HepG2 (cell line): ENCODE measurements at regions not wholly inside any gene's neighbourhood (a gene's known extent, or its start where the extent isn't known, plus 50 kb on each side); places are given as distances from the start of the nearest gene placed in this dataset.

Source experiments
- ATAC-seq: fragments of 200-7000 bp; cut with Tn5 transposase; 3 replicates; pipeline ENCODE4 v1.9.1; 2020; ENCODE audit warnings: mild to moderate bottlenecking, moderate library complexity
- BruUV-seq: library from RNA; stranded (reverse); fragments of 400-500 nt; replicated peaks from 2 replicates; lab custom pipeline; 2021; lab: Mats Ljungman, UMichigan
- CTCF ChIA-PET: fragments of 300-600 bp; formaldehyde crosslinking; extraction: SDS; loops from one replicate; lab custom pipeline; 2021; ENCODE audit warnings: low total read pairs, inconsistent platforms, low intra/inter-chr PET ratio; lab: Yijun Ruan, JAX
- POLR2A ChIA-PET: fragments of 350-600 bp; sonication (Branson Sonifier 250); formaldehyde crosslinking; loops from one replicate; lab custom pipeline; 2020; ENCODE audit warnings: antibody characterized with exemption, inconsistent platforms; lab: Yijun Ruan, JAX
- DNase-seq: peaks from one replicate; pipeline ENCODE4 v3.0.0-alpha.2; 2015; ENCODE audit warnings: low spot score
- FAIRE-seq: peaks from 3 replicates; lab custom pipeline; 2011; peaks lifted over from hg19 to GRCh38; lab: Jason Lieb, UNC
- H2AFZ ChIP-seq: one replicate; pipeline ENCODE4 v1.6.1; 2011; ENCODE audit warnings: low read length, inconsistent platforms
- H3K27ac ChIP-seq: fragments of 300-600 bp; 3 replicates; pipeline ENCODE4 v1.8.0; 2011; ENCODE audit warnings: mixed run types, mild to moderate bottlenecking, mixed read lengths, low read length, inconsistent platforms; ENCODE audit not compliant: insufficient read depth; ENCODE audit errors: extremely low read length
- H3K27me3 ChIP-seq, 2 experiments: fragments of 200-600 bp in 1 of 2; 2 replicates in 1 of 2; 3 replicates in 1 of 2; pipeline versions ENCODE4 v1.6.0 to v1.8.0; 2011; ENCODE audit warnings: low read length in 2 of 2, mild to moderate bottlenecking in 2 of 2, moderate library complexity in 2 of 2, inconsistent platforms in 1 of 2; ENCODE audit not compliant: insufficient read depth in 2 of 2, control insufficient read depth in 1 of 2
- H3K36me3 ChIP-seq, 2 experiments: fragments of 200-600 bp in 1 of 2; replicated peaks in 1 of 2; 2 replicates in 1 of 2; 3 replicates in 1 of 2; pipeline versions ENCODE4 v1.5.1 to v1.8.0; 2011; ENCODE audit warnings: low read length in 2 of 2, inconsistent platforms in 1 of 2; ENCODE audit not compliant: insufficient read depth in 2 of 2, control insufficient read depth in 1 of 2
- H3K4me1 ChIP-seq: 2 replicates; pipeline ENCODE4 v1.5.1; 2012; ENCODE audit warnings: low read length, inconsistent platforms; ENCODE audit not compliant: insufficient read depth
- H3K4me2 ChIP-seq: 2 replicates; pipeline ENCODE4 v1.6.0; 2011; ENCODE audit warnings: low read depth, low read length, inconsistent platforms
- H3K4me3 ChIP-seq, 3 experiments: fragments of 200-600 bp in 1 of 3; sonication (generic), shearing (Covaris generic) in 1 of 3; replicated peaks in 1 of 3; 2 replicates each; pipeline ENCODE4 v1.5.1; 2011 to 2016; ENCODE audit warnings: low read length in 3 of 3, inconsistent platforms in 2 of 3, low read depth in 2 of 3, mild to moderate bottlenecking in 2 of 3, control low read depth in 1 of 3, mixed read lengths in 1 of 3; ENCODE audit not compliant: insufficient read depth in 1 of 3
- H3K79me2 ChIP-seq: one replicate; pipeline ENCODE4 v1.6.1; 2011; ENCODE audit warnings: low read length, inconsistent platforms; ENCODE audit not compliant: insufficient read depth
- H3K9ac ChIP-seq: 2 replicates; pipeline ENCODE4 v1.6.0; 2011; ENCODE audit warnings: mild to moderate bottlenecking, low read depth, low read length, inconsistent platforms; ENCODE audit not compliant: insufficient read depth
- H3K9me3 ChIP-seq: 2 replicates; pipeline ENCODE4 v1.5.1; 2012; ENCODE audit warnings: mild to moderate bottlenecking, low read length
- H4K20me1 ChIP-seq: 2 replicates; pipeline ENCODE4 v1.6.0; 2011; ENCODE audit warnings: inconsistent platforms, mild to moderate bottlenecking, low read length, moderate library complexity; ENCODE audit not compliant: insufficient read depth
- ATF4 ChIP-seq, 2 experiments: fragments of 450-650 bp in 1 of 2; sonication (generic) in 1 of 2; formaldehyde crosslinking; IDR thresholded peaks; 2 replicates each; pipeline versions ENCODE4 v1.5.0 to v1.8.0; 2020 to 2022; ENCODE audit warnings: mild to moderate bottlenecking in 1 of 2, missing genetic modification reagents in 1 of 2
- ELF1 ChIP-seq: sonication (generic); formaldehyde crosslinking; IDR thresholded peaks from 2 replicates; pipeline ENCODE4 v1.4.0; 2020; ENCODE audit warnings: missing genetic modification reagents
- EP300 ChIP-seq, 3 experiments: sonication (generic) in 1 of 3; formaldehyde crosslinking in 1 of 3; IDR thresholded peaks; 2 replicates each; pipeline versions ENCODE4 v1.5.1 to v1.6.1; 2011 to 2020; ENCODE audit warnings: low read depth in 2 of 3, low read length in 2 of 3, borderline replicate concordance in 1 of 3, improper control_type of control experiment in 1 of 3, mild to moderate bottlenecking in 1 of 3, missing genetic modification reagents in 1 of 3, moderate library complexity in 1 of 3
- ETS1 ChIP-seq: sonication (generic); formaldehyde crosslinking; IDR thresholded peaks from 2 replicates; pipeline ENCODE4 v1.4.0; 2020; ENCODE audit warnings: missing genetic modification reagents
- FOXK1 ChIP-seq: sonication (generic); formaldehyde crosslinking; IDR thresholded peaks from 2 replicates; pipeline ENCODE4 v1.4.0; 2020; ENCODE audit warnings: low read depth, missing genetic modification reagents, borderline replicate concordance
- GFI1 ChIP-seq: sonication (generic); formaldehyde crosslinking; IDR thresholded peaks from 2 replicates; pipeline ENCODE4 v1.5.0; 2020; ENCODE audit warnings: missing genetic modification reagents, mild to moderate bottlenecking, borderline replicate concordance
- KLF11 ChIP-seq: IDR thresholded peaks from 2 replicates; pipeline ENCODE4 v1.6.1; 2016; ENCODE audit warnings: missing compliant biosample characterization
- MXD3 ChIP-seq: IDR thresholded peaks from 2 replicates; pipeline ENCODE4 v1.6.1; 2016; ENCODE audit warnings: mild to moderate bottlenecking, missing biosample characterization, missing genetic modification reagents
- NR2F2 ChIP-seq: IDR thresholded peaks from 2 replicates; pipeline ENCODE4 v1.6.1; 2012; ENCODE audit warnings: low read depth, inconsistent platforms, borderline replicate concordance
- PLRG1 ChIP-seq: fragments of 450-650 bp; conservative IDR thresholded peaks from 2 replicates; pipeline ENCODE4 v1.6.1; 2016
- SETDB1 ChIP-seq: sonication (generic); formaldehyde crosslinking; IDR thresholded peaks from 2 replicates; pipeline ENCODE4 v1.5.1; 2020; ENCODE audit warnings: missing genetic modification reagents, mild to moderate bottlenecking, borderline replicate concordance
- SRSF1 ChIP-seq: fragments of 200-400 bp; formaldehyde crosslinking; optimal IDR thresholded peaks from 2 replicates; pipeline ENCODE3; 2017; ENCODE audit warnings: mild to moderate bottlenecking, low read depth, low read length, moderate library complexity
- ZFP41 ChIP-seq: sonication (generic); formaldehyde crosslinking; IDR thresholded peaks from 2 replicates; pipeline ENCODE4 v1.4.0; 2020; ENCODE audit warnings: mild to moderate bottlenecking, missing genetic modification reagents, borderline replicate concordance
- ZNF121 ChIP-seq: sonication (generic); formaldehyde crosslinking; IDR thresholded peaks from 2 replicates; pipeline ENCODE4 v1.5.0; 2020; ENCODE audit warnings: mild to moderate bottlenecking, missing genetic modification reagents
- ZNF326 ChIP-seq: sonication (generic); formaldehyde crosslinking; IDR thresholded peaks from 2 replicates; pipeline ENCODE4 v1.4.0; 2020; ENCODE audit warnings: missing genetic modification reagents, borderline replicate concordance
- ZNF382 ChIP-seq: sonication (generic); formaldehyde crosslinking; IDR thresholded peaks from 2 replicates; pipeline ENCODE4 v1.5.0; 2020; ENCODE audit warnings: missing genetic modification reagents, mild to moderate bottlenecking, borderline replicate concordance
- ZNF562 ChIP-seq: sonication (generic); formaldehyde crosslinking; IDR thresholded peaks from 2 replicates; pipeline ENCODE4 v1.8.0; 2022; ENCODE audit warnings: missing genetic modification reagents, borderline replicate concordance
- ZNF780A ChIP-seq: sonication (generic); formaldehyde crosslinking; IDR thresholded peaks from 2 replicates; pipeline ENCODE4 v1.8.0; 2022; ENCODE audit warnings: mild to moderate bottlenecking, missing genetic modification reagents, moderate library complexity
- WGBS: methylation state at CpG from one replicate; pipeline ENCODE4 v1.1.6; 2017; ENCODE audit warnings: low lambda C conversion rate; 5-methylcytosine and 5-hydroxymethylcytosine counted together
- in situ Hi-C: cut with HindIII; loops from 2 replicates; pipeline ENCODE4 v1.10.0; 2017; ENCODE audit warnings: low pct_unique_long_range_greater_than_20kb; ENCODE audit not compliant: extremely low pct_ligation_motif_present
- intact Hi-C: fragments of 100-400 bp; cut with micrococcal nuclease; formaldehyde crosslinking; loops from one replicate; pipeline ENCODE4 v1.10.0; 2022; ENCODE audit not compliant: unreplicated experiment

- H3K36me3 ChIP-seq: no peaks in the 10 kb centered on the region
- BruUV-seq: no TSS peak
- H3K9me3 ChIP-seq: no peaks in the 10 kb centered on the region
- peaks cover 0 to 2% of the 10 kb centered on the region in 2 experiments; a peak in 3 of 5 replicates for H3K27me3 ChIP-seq
- H3K4me2 ChIP-seq: no peak overlapping the region
- in situ Hi-C loops: loop anchor here (25.0 kb wide), 1 partner anchor 611 kb away; no protein-coding TSS in a partner anchor
- ChIA-PET CTCF (no interaction called here), POLR2A (no interaction called here)
- FAIRE-seq (no peak), ATAC-seq (no peak), DNase-seq (no peak)
- no peak overlapping the region for H2AFZ ChIP-seq
- H4K20me1 ChIP-seq: no peaks in the 10 kb centered on the region
- H3K4me1 ChIP-seq: no peaks in the 10 kb centered on the region
- TF ChIP-seq ZNF382 (no peak), FOXK1 (CRISPR knock-in tag) (no peak), ELF1 (CRISPR knock-in tag) (no peak), ZNF326 (CRISPR knock-in tag) (no peak), NR2F2 (no peak), ZFP41 (no peak), ETS1 (no peak), SRSF1 (no peak), ATF4 (CRISPR knock-in tag; IDR thresholded peaks at IDR 0.05) (no peak), ZNF121 (CRISPR knock-in tag) (no peak), KLF11 (CRISPR knock-in tag) (no peak), SETDB1 (no peak), GFI1 (CRISPR knock-in tag) (no peak), ZNF562 (CRISPR knock-in tag) (no peak), MXD3 (no peak), ZNF780A (CRISPR knock-in tag) (no peak), EP300 (IDR thresholded peaks at IDR 0.05; ENCODE audit: low read depth in 2 of 2, low read length in 2 of 2) (no peak), EP300 (CRISPR knock-in tag; IDR thresholded peaks at IDR 0.05; ENCODE audit: borderline replicate concordance) (no peak), PLRG1 (no peak)
- intact Hi-C loops: no loop called here
- H3K4me3 ChIP-seq: no peak overlapping the region
- 3% methylated on average over 3 of the region's 3 CpGs for WGBS
- H3K79me2 ChIP-seq: no peaks in the 10 kb centered on the region
- no peak overlapping the region for H3K9ac ChIP-seq
- no peak overlapping the region for H3K27ac ChIP-seq
These were observed 400.2 kb downstream of the MN1 start for GRCh38 chr22:27401321-27401720.
